IMR-90 (cell line): ENCODE measurements at regions not wholly inside any gene's neighbourhood (a gene's known extent, or its start where the extent isn't known, plus 50 kb on each side); places are given as distances from the start of the nearest gene placed in this dataset.

Source experiments
- ATAC-seq: fragments of 200-7000 bp; cut with Tn5 transposase; 2 replicates; pipeline ENCODE4 v1.9.1; 2020; ENCODE audit warnings: low read depth, mild to moderate bottlenecking, moderate library complexity
- BruUV-seq: library from RNA; stranded (reverse); fragments of 400-500 nt; replicated peaks from 2 replicates; lab custom pipeline; 2021; lab: Mats Ljungman, UMichigan
- CTCF ChIA-PET: fragments of 300-600 bp; formaldehyde crosslinking; extraction: SDS; loops from one replicate; lab custom pipeline; 2021; ENCODE audit warnings: antibody characterized with exemption; lab: Yijun Ruan, JAX
- POLR2A ChIA-PET: fragments of 300-600 bp; sonication (Branson Sonifier 250); formaldehyde crosslinking; loops from one replicate; lab custom pipeline; 2022; ENCODE audit warnings: antibody characterized with exemption; ENCODE audit not compliant: unreplicated experiment; lab: Charles Lee
- DNase-seq: peaks from one replicate; pipeline ENCODE4 v3.0.0; 2013
- H2AFZ ChIP-seq: replicated peaks from 2 replicates; pipeline ENCODE3; 2013; ENCODE audit warnings: low read length, mild to moderate bottlenecking; ENCODE audit not compliant: poor library complexity
- H2AK5ac ChIP-seq: 2 replicates; pipeline ENCODE4 v1.6.1; 2013; ENCODE audit warnings: low read depth, low read length, inconsistent platforms
- H2AK9ac ChIP-seq: replicated peaks from 2 replicates; pipeline ENCODE3; 2013; ENCODE audit warnings: mild to moderate bottlenecking, low read depth, low read length, moderate library complexity; ENCODE audit not compliant: poor library complexity
- H2BK120ac ChIP-seq: 2 replicates; pipeline ENCODE4 v1.6.1; 2013; ENCODE audit warnings: low read depth, low read length, inconsistent platforms
- H2BK15ac ChIP-seq: 3 replicates; pipeline ENCODE4 v1.6.1; 2013; ENCODE audit warnings: low read depth, low read length, inconsistent platforms
- H2BK20ac ChIP-seq: 2 replicates; pipeline ENCODE4 v1.6.1; 2013; ENCODE audit warnings: low read depth, mild to moderate bottlenecking, inconsistent platforms, low read length, moderate library complexity
- H2BK5ac ChIP-seq: 2 replicates; pipeline ENCODE4 v1.6.1; 2013; ENCODE audit warnings: mild to moderate bottlenecking, low read depth, low read length, inconsistent platforms; ENCODE audit not compliant: poor library complexity, severe bottlenecking
- H3K14ac ChIP-seq: replicated peaks from 2 replicates; pipeline ENCODE4 v1.6.1; 2013; ENCODE audit warnings: low read depth, low read length, inconsistent platforms
- H3K18ac ChIP-seq: 2 replicates; pipeline ENCODE4 v1.6.1; 2013; ENCODE audit warnings: low read depth, low read length, control low read depth
- H3K23ac ChIP-seq: 2 replicates; pipeline ENCODE4 v1.6.1; 2013; ENCODE audit warnings: low read depth, low read length, inconsistent platforms
- H3K27ac ChIP-seq: 2 replicates; pipeline ENCODE4 v1.5.1; 2013; ENCODE audit warnings: mild to moderate bottlenecking, control low read depth, low read length; ENCODE audit not compliant: insufficient read depth
- H3K27me3 ChIP-seq: 2 replicates; pipeline ENCODE4 v1.6.1; 2013; ENCODE audit warnings: low read length; ENCODE audit not compliant: control insufficient read depth, insufficient read depth
- H3K36me3 ChIP-seq: 2 replicates; pipeline ENCODE4 v1.6.1; 2013; ENCODE audit warnings: low read length, mixed read lengths; ENCODE audit not compliant: control insufficient read depth, insufficient read depth
- H3K4ac ChIP-seq: 2 replicates; pipeline ENCODE4 v1.6.1; 2013; ENCODE audit warnings: low read depth, low read length, inconsistent platforms
- H3K4me1 ChIP-seq: 2 replicates; pipeline ENCODE4 v1.6.1; 2013; ENCODE audit warnings: low read length, mixed read lengths; ENCODE audit not compliant: control insufficient read depth, insufficient read depth
- H3K4me2 ChIP-seq: 2 replicates; pipeline ENCODE4 v1.6.1; 2013; ENCODE audit warnings: low read depth, mild to moderate bottlenecking, control low read depth, low read length, moderate library complexity
- H3K4me3 ChIP-seq: 2 replicates; pipeline ENCODE4 v1.5.1; 2013; ENCODE audit warnings: low read depth, mild to moderate bottlenecking, control low read depth, low read length, moderate library complexity; ENCODE audit not compliant: insufficient read depth
- H3K56ac ChIP-seq: 2 replicates; pipeline ENCODE4 v1.6.1; 2013; ENCODE audit warnings: low read length, inconsistent platforms; ENCODE audit not compliant: insufficient read depth; ENCODE audit errors: extremely low read depth
- H3K79me1 ChIP-seq, 2 experiments: 2 replicates each; pipeline ENCODE4 v1.6.1; 2013; ENCODE audit warnings: low read length in 2 of 2, inconsistent platforms in 1 of 2, low read depth in 1 of 2
- H3K9ac ChIP-seq: 2 replicates; pipeline ENCODE4 v1.6.1; 2013; ENCODE audit warnings: low read depth, low read length, control low read depth
- H3K9me1 ChIP-seq: 2 replicates; pipeline ENCODE4 v1.6.1; 2013; ENCODE audit warnings: low read length, inconsistent platforms; ENCODE audit not compliant: insufficient read depth
- H3K9me3 ChIP-seq: 2 replicates; pipeline ENCODE4 v1.6.1; 2013; ENCODE audit warnings: low read length; ENCODE audit not compliant: control insufficient read depth, insufficient read depth
- H4K20me1 ChIP-seq: 2 replicates; pipeline ENCODE4 v1.6.1; 2013; ENCODE audit warnings: low read length, inconsistent platforms; ENCODE audit not compliant: insufficient read depth
- H4K5ac ChIP-seq: 2 replicates; pipeline ENCODE4 v1.6.1; 2013; ENCODE audit warnings: mild to moderate bottlenecking, low read depth, low read length, control low read depth
- H4K8ac ChIP-seq, 2 experiments: 2 replicates each; pipeline ENCODE4 v1.6.1; 2013; ENCODE audit warnings: low read depth in 2 of 2, low read length in 2 of 2, control low read depth in 1 of 2, inconsistent platforms in 1 of 2
- H4K91ac ChIP-seq: 2 replicates; pipeline ENCODE4 v1.6.1; 2013; ENCODE audit warnings: low read depth, low read length, inconsistent platforms; ENCODE audit not compliant: insufficient read depth
- CHD1 ChIP-seq: IDR thresholded peaks from 2 replicates; pipeline ENCODE4 v1.6.1; 2012; ENCODE audit warnings: low read depth, low read length, improper control_type of control experiment
- CTCF ChIP-seq: conservative IDR thresholded peaks from 2 replicates; pipeline ENCODE4 v1.5.1; 2012; ENCODE audit warnings: mild to moderate bottlenecking, low read depth, low read length, improper control_type of control experiment
- ELK1 ChIP-seq: fragments of 150-350 bp; IDR thresholded peaks from 2 replicates; pipeline ENCODE4 v1.6.1; 2016; ENCODE audit warnings: low read depth, mild to moderate bottlenecking, low read length, moderate library complexity, borderline replicate concordance
- FOS ChIP-seq: fragments of 150-350 bp; IDR thresholded peaks from 2 replicates; pipeline ENCODE4 v1.6.1; 2016; ENCODE audit warnings: low read depth, low read length
- MAFK ChIP-seq: IDR thresholded peaks from 2 replicates; pipeline ENCODE4 v1.6.1; 2012; ENCODE audit warnings: low read depth, low read length, improper control_type of control experiment
- MXI1 ChIP-seq: IDR thresholded peaks from 2 replicates; pipeline ENCODE4 v1.6.1; 2012; ENCODE audit warnings: low read depth, mild to moderate bottlenecking, low read length, moderate library complexity, borderline replicate concordance
- NFE2L2 ChIP-seq: fragments of 150-350 bp; IDR thresholded peaks from 2 replicates; pipeline ENCODE4 v1.6.1; 2016; ENCODE audit warnings: low read depth, mild to moderate bottlenecking, low read length
- POLR2A ChIP-seq: IDR thresholded peaks from 2 replicates; pipeline ENCODE4 v1.6.1; 2012; ENCODE audit warnings: mild to moderate bottlenecking, low read depth, low read length
- RAD21 ChIP-seq: IDR thresholded peaks from 2 replicates; pipeline ENCODE4 v1.6.1; 2012; ENCODE audit warnings: low read length, improper control_type of control experiment
- SMC3 ChIP-seq: fragments of 150-350 bp; IDR thresholded peaks from 2 replicates; pipeline ENCODE4 v1.6.1; 2016; ENCODE audit warnings: low read depth, mild to moderate bottlenecking, antibody characterized with exemption, low read length, moderate library complexity
- WGBS, 2 experiments: methylation state at CpG; one replicate each; pipeline versions ENCODE4 v1.1.5 to v1.1.7; 2013; ENCODE audit warnings: missing lambda C conversion rate in 2 of 2; ENCODE audit not compliant: insufficient read length in 1 of 2; ENCODE audit errors: extremely low coverage in 2 of 2; 5-methylcytosine and 5-hydroxymethylcytosine counted together
- dilution Hi-C: fragments of 300-500 bp; cut with HindIII; formaldehyde crosslinking; loops from one replicate; pipeline ENCODE4 v1.14.3; 2018; ENCODE audit warnings: low sequenced_read_pairs; ENCODE audit not compliant: unreplicated experiment
- in situ Hi-C: fragments of 300-500 bp; cut with MboI; formaldehyde crosslinking; loops from 3 replicates; pipeline ENCODE4 v1.14.3; 2019; ENCODE audit warnings: low sequenced_read_pairs, inconsistent platforms, mixed read lengths
- intact Hi-C: fragments of 100-400 bp; cut with micrococcal nuclease; formaldehyde crosslinking; loops from 2 replicates; pipeline ENCODE4 v1.10.0; 2022

DNA sequence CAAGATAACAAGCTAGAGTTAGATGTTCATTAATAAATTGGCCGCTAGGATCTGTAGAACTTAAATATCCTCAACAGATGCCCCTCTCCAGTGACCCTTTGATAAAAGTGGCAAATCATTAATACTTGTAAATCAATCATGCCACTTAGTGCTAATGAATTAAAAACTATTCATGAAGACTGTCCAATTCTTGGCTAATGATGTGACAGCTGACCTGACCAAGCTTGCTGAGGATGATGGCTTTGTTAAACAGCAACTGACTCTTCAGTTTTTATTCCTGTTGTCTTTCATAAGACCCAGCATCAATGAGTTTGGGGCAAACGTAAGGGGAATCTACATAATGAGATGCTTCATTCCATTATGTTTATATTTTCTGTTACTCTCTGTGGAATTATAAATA lies 396.8 kb upstream of the NMUR2 start:
- Histone ChIP-seq H3K4me1 (no peaks in the 10 kb centered on the region), H3K27me3 (no peaks in the 10 kb centered on the region), H3K79me1 (no peaks in the 10 kb centered on the region), H2BK15ac (no peak overlapping the region), H2AFZ (no peak overlapping the region), H2AK5ac (no peak overlapping the region), H2BK120ac (no peak overlapping the region), H2BK20ac (no peak overlapping the region), H3K4me2 (no peak overlapping the region), H3K14ac (no peak overlapping the region), H3K27ac (no peak overlapping the region), H3K9me1 (no peaks in the 10 kb centered on the region), H4K8ac (no peak overlapping the region), H3K23ac (no peak overlapping the region), H2BK5ac (no peak overlapping the region), H4K91ac (no peak overlapping the region), H3K36me3 (no peaks in the 10 kb centered on the region), H3K56ac (no peak overlapping the region), H4K20me1 (no peaks in the 10 kb centered on the region), H3K4me3 (no peak overlapping the region), H3K9ac (no peak overlapping the region), H4K5ac (no peak overlapping the region), H3K4ac (no peak overlapping the region), H3K9me3 (no peaks in the 10 kb centered on the region), H3K18ac (no peak overlapping the region), H2AK9ac (no peak overlapping the region)
- no peak for DNase-seq
- ChIA-PET POLR2A (no interaction called here), CTCF (no interaction called here)
- no CpG with 5 or more reads among the region's 2 CpGs for WGBS, 2 experiments
- dilution Hi-C loops = no loop called here
- ATAC-seq = no peak
- intact Hi-C loops = no loop called here
- in situ Hi-C loops = no loop called here
- no TSS peak for BruUV-seq
- no peak for TF ChIP-seq POLR2A
- TF ChIP-seq CHD1 = no peak
- no peak for TF ChIP-seq ELK1
- TF ChIP-seq MXI1 = no peak
- no peak for TF ChIP-seq MAFK
- TF ChIP-seq SMC3 = no peak
- no peak for TF ChIP-seq FOS
- no peak for TF ChIP-seq NFE2L2
- no peak for TF ChIP-seq RAD21
- TF ChIP-seq CTCF = no peak
